ENCODE measurements at regions not wholly inside any gene's neighbourhood (a gene's known extent, or its start where the extent isn't known, plus 50 kb on each side); places are given as distances from the start of the nearest gene placed in this dataset.

- TF ChIP-seq ELK3 (CRISPR knock-in tag; IDR thresholded peaks at IDR 0.05) (no peak), CREBBP (IDR thresholded peaks at IDR 0.05; ENCODE audit: low read depth, low read length) (no peak), SIN3A (IDR thresholded peaks at IDR 0.05; ENCODE audit: borderline replicate concordance in 2 of 2, control insufficient read depth in 1 of 2, low read depth in 2 of 2, low read length in 2 of 2) (no peak), POLR3G (IDR thresholded peaks at IDR 0.05; ENCODE audit: extremely low read depth, insufficient read length, insufficient replicate concordance) (no peak), SAFB (IDR thresholded peaks at IDR 0.05; ENCODE audit: borderline replicate concordance, low read depth, low read length) (no peak), FOXJ3 (CRISPR knock-in tag; IDR thresholded peaks at IDR 0.05) (no peak), ZNF384 (IDR thresholded peaks at IDR 0.05; ENCODE audit: low read depth, low read length) (peak; percentile 68), KLF16 (IDR thresholded peaks at IDR 0.05) (no peak), SAP30 (IDR thresholded peaks at IDR 0.05; ENCODE audit: borderline replicate concordance, insufficient read depth, low read depth, low read length, poor library complexity, severe bottlenecking) (no peak), STAT6 (CRISPR knock-in tag; IDR thresholded peaks at IDR 0.05) (no peak), HEY1 (CRISPR knock-in tag; IDR thresholded peaks at IDR 0.05; ENCODE audit: borderline replicate concordance) (no peak), ARID1B (IDR thresholded peaks at IDR 0.05) (peak; percentile 87), KLF1 (tag; IDR thresholded peaks at IDR 0.05) (no peak), ZNF696 (CRISPR knock-in tag; conservative IDR thresholded peaks at IDR 0.05) (no peak), TAL1 (IDR thresholded peaks at IDR 0.05) (peak; percentile 79), MCM3 (IDR thresholded peaks at IDR 0.05) (no peak), ZNF282 (CRISPR knock-in tag; IDR thresholded peaks at IDR 0.05) (no peak), CBFA2T2 (conservative IDR thresholded peaks at IDR 0.05) (peak; percentile 77), CGGBP1 (CRISPR knock-in tag; IDR thresholded peaks at IDR 0.05) (no peak), NRF1 (conservative IDR thresholded peaks at IDR 0.05 in 1 of 2, IDR thresholded peaks at IDR 0.05 in 1 of 2) (no peak), MTF1 (CRISPR knock-in tag; IDR thresholded peaks at IDR 0.05; ENCODE audit: borderline replicate concordance) (no peak), HNRNPH1 (optimal IDR thresholded peaks at IDR 0.05; ENCODE audit: low read depth, low read length) (no peak), ZNF277 (CRISPR knock-in tag; IDR thresholded peaks at IDR 0.05; ENCODE audit: borderline replicate concordance) (no peak), GABPB2 (CRISPR knock-in tag; conservative IDR thresholded peaks at IDR 0.05) (no peak)
Measured at GRCh38 chr3:48082580-48083184, 66.5 kb upstream of the MAP4 start (continued).
